ENCODE measurements at regions not wholly inside any gene's neighbourhood (a gene's known extent, or its start where the extent isn't known, plus 50 kb on each side); places are given as distances from the start of the nearest gene placed in this dataset.

- 0% methylated on average over 1 of the region's 1 CpG for WGBS (ENCODE audit: insufficient coverage, low coverage, missing lambda C conversion rate)
- H3K27me3 ChIP-seq (ENCODE audit: control insufficient read depth in 2 of 2, insufficient read depth in 2 of 2, low read length in 2 of 2), result no peaks in the 10 kb centered on the region
- no peaks in the 10 kb centered on the region for H4K20me1 ChIP-seq (replicated peaks; ENCODE audit: control insufficient read depth, insufficient read depth, low read length)
- H3K27ac ChIP-seq (ENCODE audit: extremely low read depth, low read depth, low read length), result no peak overlapping the region
- H3K9ac ChIP-seq (ENCODE audit: insufficient read depth in 1 of 2, low read depth in 2 of 2, low read length in 2 of 2), result no peak overlapping the region
- no peak for DNase-seq (ENCODE audit: extremely low read depth in 1 of 4, low spot score in 3 of 4)
- no peaks in the 10 kb centered on the region for H3K4me1 ChIP-seq (replicated peaks in 1 of 2; ENCODE audit: control insufficient read depth in 2 of 2, insufficient read depth in 2 of 2, low read length in 2 of 2)
- in situ Hi-C loops (cut with MboI) (no loop called here), intact Hi-C loops (cut with micrococcal nuclease) (no loop called here)
- no peaks in the 10 kb centered on the region for H3K79me2 ChIP-seq (ENCODE audit: control insufficient read depth, insufficient read depth, low read length)
- H3K4me3 ChIP-seq, result no peak overlapping the region
- no peaks in the 10 kb centered on the region for H3K9me1 ChIP-seq (ENCODE audit: control insufficient read depth, insufficient read depth, low read length)
- H3K9me3 ChIP-seq (replicated peaks; ENCODE audit: control insufficient read depth, insufficient read depth, low read depth, low read length), result no peaks in the 10 kb centered on the region; the same call in 1 of the 2 replicates
- POLR2A ChIA-PET, result no interaction called here
- no TSS peak for BruUV-seq (replicated peaks)
- FAIRE-seq, result no peak
- no peak overlapping the region for H3K4me2 ChIP-seq (ENCODE audit: insufficient read depth, low read length)
- ATAC-seq, result no peak
- CTCF ChIA-PET (ENCODE audit: low intra/inter-chr PET ratio), result no interaction called here
- H3K36me3 ChIP-seq (ENCODE audit: control insufficient read depth, insufficient read depth, low read length), result no peaks in the 10 kb centered on the region
- no peak overlapping the region for H2AFZ ChIP-seq (ENCODE audit: low read depth, low read length)
- TF ChIP-seq PURB (CRISPR knock-in tag; IDR thresholded peaks at IDR 0.05; ENCODE audit: low read depth) (no peak), ZNF778 (CRISPR knock-in tag; IDR thresholded peaks at IDR 0.05) (no peak), MGA (IDR thresholded peaks at IDR 0.05) (no peak), BCL6 (CRISPR knock-in tag; IDR thresholded peaks at IDR 0.05) (no peak), U2AF1 (optimal IDR thresholded peaks at IDR 0.05; ENCODE audit: low read depth, low read length) (no peak), MXD1 (CRISPR knock-in tag; IDR thresholded peaks at IDR 0.05; ENCODE audit: borderline replicate concordance, poor library complexity, severe bottlenecking) (no peak), TRIM25 (IDR thresholded peaks at IDR 0.05; ENCODE audit: borderline replicate concordance) (no peak), HSF4 (CRISPR knock-in tag; IDR thresholded peaks at IDR 0.05; ENCODE audit: borderline replicate concordance) (no peak), THRAP3 (IDR thresholded peaks at IDR 0.05; ENCODE audit: borderline replicate concordance) (no peak), NFRKB (IDR thresholded peaks at IDR 0.05; ENCODE audit: low read depth) (no peak)
These were observed 202.2 kb upstream of the TP63 start for GRCh38 chr3:189429019-189429418.

All from K562 (cell line).